Lung (tissue), 11 donors: ENCODE measurements at regions not wholly inside any gene's neighbourhood (a gene's known extent, or its start where the extent isn't known, plus 50 kb on each side); places are given as distances from the start of the nearest gene placed in this dataset.

ENCODE experiments used
- ATAC-seq: fragments of 200-7000 bp; cut with Tn5 transposase; one replicate; pipeline ENCODE4 v1.9.1; 2020; ENCODE audit warnings: moderate number of reproducible peaks; ENCODE audit not compliant: insufficient read depth, low FRiP score
- DNase-seq, 3 donors: peaks; one replicate each; pipeline ENCODE4 v3.0.0-alpha.2; 2013 to 2017
- H3K27ac ChIP-seq, 2 donors: one replicate each; pipeline ENCODE4 v1.5.1; 2013; ENCODE audit warnings: mild to moderate bottlenecking in 2 of 2, moderate library complexity in 2 of 2, control low read depth in 1 of 2, inconsistent platforms in 1 of 2, low read depth in 1 of 2, low read length in 1 of 2
- H3K27me3 ChIP-seq, 3 donors: one replicate each; pipeline ENCODE4 v1.5.1; 2013; ENCODE audit warnings: low read length in 2 of 3; ENCODE audit not compliant: control insufficient read depth in 3 of 3, insufficient read depth in 3 of 3
- H3K36me3 ChIP-seq, 4 donors: one replicate each; pipeline ENCODE4 v1.5.1; 2013; ENCODE audit warnings: low read length in 4 of 4, mild to moderate bottlenecking in 1 of 4, moderate library complexity in 1 of 4; ENCODE audit not compliant: control insufficient read depth in 4 of 4, insufficient read depth in 4 of 4
- H3K4me1 ChIP-seq, 5 donors: one replicate each; pipeline ENCODE4 v1.5.1; 2013; ENCODE audit warnings: low read length in 5 of 5, mild to moderate bottlenecking in 2 of 5, moderate library complexity in 1 of 5; ENCODE audit not compliant: control insufficient read depth in 5 of 5, insufficient read depth in 5 of 5
- H3K4me3 ChIP-seq: one replicate; pipeline ENCODE4 v1.5.1; 2013; ENCODE audit warnings: mild to moderate bottlenecking, control low read depth, moderate library complexity
- H3K9ac ChIP-seq, 2 donors: one replicate each; pipeline ENCODE4 v1.5.1; 2013; ENCODE audit warnings: low read length in 2 of 2, control low read depth in 1 of 2; ENCODE audit not compliant: insufficient read depth in 1 of 2
- H3K9me3 ChIP-seq, 4 donors: one replicate each; pipeline ENCODE4 v1.5.1; 2013; ENCODE audit warnings: low read length in 3 of 4, mild to moderate bottlenecking in 1 of 4, moderate library complexity in 1 of 4; ENCODE audit not compliant: control insufficient read depth in 4 of 4, insufficient read depth in 3 of 4
- CTCF ChIP-seq: IDR thresholded peaks from 2 replicates; pipeline ENCODE4 v1.5.1; 2012; ENCODE audit warnings: mild to moderate bottlenecking; ENCODE audit errors: control extremely low read depth, extremely low read depth
- WGBS, 2 donors: extraction: QIAGEN DNeasy Blood & Tissue Kit; methylation state at CpG; one replicate each; pipeline ENCODE4 v1.1.7; 2013; 5-methylcytosine and 5-hydroxymethylcytosine counted together
- donor health status: control.
- donor health status: control.
- donor health status: Bipolar disorder and iron deficiency.
- donor health status: healthy.
- donor health status: DM: yes; HTN: yes; CAD: no.

GRCh38 chr17:77772899-77773358, 185.6 kb upstream of the TNRC6C start:
- no peak for ATAC-seq

GRCh38 chr17:77774182-77774581, 184.3 kb upstream of the TNRC6C start:
- 91% methylated on average over 13 of the region's 13 CpGs for WGBS, 2 donors
- H3K27ac ChIP-seq, result no peak overlapping the region
- ATAC-seq (no peak), DNase-seq (peak in 1 of 3 donors; percentile 24)
- H3K9ac ChIP-seq, result no peak overlapping the region
- TF ChIP-seq CTCF, result no peak
- H3K36me3 ChIP-seq, result no peaks in the 10 kb centered on the region
- H3K9me3 ChIP-seq, result no peaks in the 10 kb centered on the region
- no peak overlapping the region for H3K4me3 ChIP-seq
- H3K4me1 ChIP-seq, result peaks cover 0 to 15% (median 0%) of the 10 kb centered on the region in 5 donors
- no peaks in the 10 kb centered on the region for H3K27me3 ChIP-seq

More at GRCh38 chr17:77772899-77773358, 185.6 kb upstream of the TNRC6C start:
- Histone ChIP-seq H3K4me1 (peaks cover 0 to 8% (median 0%) of the 10 kb centered on the region in 5 donors), H3K36me3 (no peaks in the 10 kb centered on the region), H3K9ac (no peak overlapping the region), H3K9me3 (no peaks in the 10 kb centered on the region), H3K27me3 (no peaks in the 10 kb centered on the region), H3K27ac (no peak overlapping the region), H3K4me3 (no peak overlapping the region)
- no peak for DNase-seq
- WGBS, 2 donors, result 68 to 79% methylated on average over 6 of the region's 6 CpGs
- no peak for TF ChIP-seq CTCF

GRCh38 chr17:77778636-77779489, 179.6 kb upstream of the TNRC6C start:
- 62 to 78% methylated on average over 16 of the region's 16 CpGs for WGBS, 2 donors
- peak; percentile 11 for ATAC-seq
- Histone ChIP-seq H3K4me3 (no peak overlapping the region), H3K9me3 (no peaks in the 10 kb centered on the region), H3K4me1 (peaks cover 0 to 21% (median 10%) of the 10 kb centered on the region in 5 donors), H3K27me3 (no peaks in the 10 kb centered on the region), H3K27ac (peak overlapping the region in 1 of 2 donors; percentile 29), H3K36me3 (no peaks in the 10 kb centered on the region), H3K9ac (no peak overlapping the region)
- no peak for TF ChIP-seq CTCF
- DNase-seq, result peak; percentile 50 to 56 (median 55)
